ENCODE measurements at regions not wholly inside any gene's neighbourhood (a gene's known extent, or its start where the extent isn't known, plus 50 kb on each side); places are given as distances from the start of the nearest gene placed in this dataset.

- no peak for DNase-seq
Measured at GRCh38 chr14:94953541-94954260, 183.8 kb upstream of the GSC start.

- no peak for DNase-seq
Measured at GRCh38 chr14:94952097-94952496, 182.2 kb upstream of the GSC start.

- DNase-seq: no peak
Measured at GRCh38 chr14:94946244-94946643, 176.3 kb upstream of the GSC start.

- DNase-seq: no peak
Measured at GRCh38 chr14:94945615-94946014, 175.7 kb upstream of the GSC start.

- no peak for DNase-seq
Measured at GRCh38 chr14:94944636-94945258, 174.8 kb upstream of the GSC start.

GRCh38 chr14:94942601-94943000, 172.7 kb upstream of the GSC start:
- DNase-seq: no peak

- no peak for DNase-seq
Measured at GRCh38 chr14:94941311-94941710, 171.4 kb upstream of the GSC start.

GRCh38 chr14:94940263-94940993, 170.5 kb upstream of the GSC start:
- no peak for DNase-seq

GRCh38 chr14:94938016-94938415, 168.1 kb upstream of the GSC start:
- no peak for DNase-seq

- DNase-seq: no peak
Measured at GRCh38 chr14:94936901-94937685, 167.2 kb upstream of the GSC start.

- peak; percentile 49 to 66 for DNase-seq
Measured at GRCh38 chr14:94936401-94936892, 166.5 kb upstream of the GSC start.

- no peak for DNase-seq
Measured at GRCh38 chr14:94935706-94936300, 165.9 kb upstream of the GSC start.

GRCh38 chr14:94934276-94934810, 164.4 kb upstream of the GSC start:
- no peak for DNase-seq

- no peak for DNase-seq
Measured at GRCh38 chr14:94933486-94933885, 163.6 kb upstream of the GSC start.

GRCh38 chr14:94932589-94932988, 162.7 kb upstream of the GSC start:
- no peak for DNase-seq

- no peak for DNase-seq
Measured at GRCh38 chr14:94930690-94931089, 160.8 kb upstream of the GSC start.

GRCh38 chr14:94929354-94929753, 159.4 kb upstream of the GSC start:
- DNase-seq: no peak

GRCh38 chr14:94926176-94926575, 156.3 kb upstream of the GSC start:
- no peak for DNase-seq

- DNase-seq: no peak
Measured at GRCh38 chr14:94925416-94926173, 155.7 kb upstream of the GSC start.

- DNase-seq: no peak
Measured at GRCh38 chr14:94924189-94924588, 154.3 kb upstream of the GSC start.

GRCh38 chr14:94923786-94924185, 153.9 kb upstream of the GSC start:
- DNase-seq: no peak

All from NCI-H2081 (cell line).